Stimulated activated CD4-positive, alpha-beta T cell treated with anti-CD3 and anti-CD28 coated beads, Interleukin-12 subunit alpha, Interleukin-12 subunit beta, amount 100 ng/mL, for 24 hours (primary cell): ENCODE measurements at regions not wholly inside any gene's neighbourhood (a gene's known extent, or its start where the extent isn't known, plus 50 kb on each side); places are given as distances from the start of the nearest gene placed in this dataset.

Experiments
- DNase-seq, 2 experiments: peaks; one replicate each; pipeline ENCODE4 v3.0.0-alpha.2; 2020; ENCODE audit warnings: low read depth in 2 of 2

DNA sequence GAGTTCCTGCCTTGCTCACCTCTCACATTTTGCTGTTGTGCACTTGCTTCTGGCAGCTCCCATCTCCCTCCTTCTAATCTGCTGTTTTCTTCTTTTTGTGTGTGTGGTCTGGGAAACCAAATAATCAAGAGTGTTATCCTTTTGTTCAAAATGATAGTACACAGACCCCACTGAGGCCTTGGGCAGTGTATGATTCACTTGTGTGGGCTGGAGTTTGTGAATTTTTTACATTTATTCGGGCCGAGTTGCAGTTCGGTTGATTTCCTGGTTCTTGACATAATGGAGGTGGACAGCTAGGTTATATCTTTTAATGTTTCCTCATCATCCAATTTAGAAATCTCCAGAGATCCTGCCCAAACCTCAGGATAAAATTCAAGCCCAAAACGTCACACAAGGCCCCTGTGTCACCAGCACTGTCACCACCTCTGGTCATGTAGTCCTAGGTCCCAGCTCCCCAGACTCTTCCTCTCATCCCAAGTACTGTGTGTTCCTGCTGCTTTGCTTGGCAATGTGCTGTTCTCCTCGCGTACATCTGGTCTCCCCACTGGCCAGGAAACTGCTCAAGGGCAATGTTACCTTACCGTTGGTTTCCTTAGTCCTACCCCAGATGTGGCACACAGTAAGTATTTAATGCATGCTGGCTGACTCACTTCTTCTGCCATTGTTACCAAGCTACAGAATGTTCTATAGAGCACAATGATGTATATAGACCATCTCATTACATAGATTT is 55.7 kb upstream of the PHACTR2 start:
- DNase-seq = no peak

DNA sequence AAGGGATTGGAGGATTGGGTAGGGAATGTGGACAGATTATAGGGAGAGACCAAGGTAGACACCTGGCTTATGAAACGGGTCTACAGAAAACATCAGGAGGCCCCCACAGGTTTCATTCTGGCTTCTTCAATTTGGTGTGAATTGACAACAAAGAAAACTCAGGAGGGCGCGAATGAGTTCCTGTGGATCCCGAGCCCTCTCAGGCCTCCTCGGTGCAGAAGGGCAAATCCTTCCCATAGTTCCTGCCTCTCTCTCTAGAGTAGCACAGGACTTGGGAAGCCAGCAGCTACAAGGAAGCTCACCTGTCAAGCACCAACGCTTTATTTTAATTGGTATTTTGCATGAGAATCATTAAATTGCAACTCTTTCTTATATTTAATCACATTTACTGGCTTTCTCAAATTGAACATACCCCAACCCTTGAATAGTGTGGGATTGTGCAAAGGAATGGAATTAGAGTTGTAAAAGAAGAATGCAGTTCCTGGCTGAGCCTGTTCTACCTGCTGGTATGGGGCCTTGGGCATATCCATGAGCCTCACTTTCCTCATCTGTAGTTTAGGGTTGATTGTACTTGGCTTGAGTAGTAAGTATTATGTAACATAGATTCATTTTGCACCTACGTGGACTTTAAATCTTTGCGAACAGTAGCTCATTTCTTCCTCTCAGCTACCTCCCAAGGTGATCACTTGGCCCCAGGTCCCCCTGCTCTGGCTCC is 56.4 kb upstream of the PHACTR2 start:
- no peak for DNase-seq

DNA sequence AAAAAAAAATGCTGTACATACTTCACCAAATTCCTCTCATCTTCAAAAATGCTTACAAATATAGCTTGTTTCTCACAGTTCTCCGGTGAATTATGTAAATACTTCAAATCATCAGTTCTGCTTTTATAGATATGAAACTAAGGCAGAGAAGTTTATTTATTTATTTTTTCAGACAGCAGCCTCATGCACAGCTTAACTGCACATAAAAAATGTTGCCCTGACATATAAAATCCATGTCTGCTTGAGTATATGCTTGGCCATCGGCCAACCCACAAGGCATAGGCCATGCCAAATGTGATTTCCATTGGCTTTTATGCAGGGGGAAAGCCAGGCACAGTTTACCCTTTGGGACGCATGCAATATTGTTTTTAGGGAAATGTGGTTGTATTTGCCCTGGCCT is 57.3 kb upstream of the PHACTR2 start:
- DNase-seq = no peak

DNA sequence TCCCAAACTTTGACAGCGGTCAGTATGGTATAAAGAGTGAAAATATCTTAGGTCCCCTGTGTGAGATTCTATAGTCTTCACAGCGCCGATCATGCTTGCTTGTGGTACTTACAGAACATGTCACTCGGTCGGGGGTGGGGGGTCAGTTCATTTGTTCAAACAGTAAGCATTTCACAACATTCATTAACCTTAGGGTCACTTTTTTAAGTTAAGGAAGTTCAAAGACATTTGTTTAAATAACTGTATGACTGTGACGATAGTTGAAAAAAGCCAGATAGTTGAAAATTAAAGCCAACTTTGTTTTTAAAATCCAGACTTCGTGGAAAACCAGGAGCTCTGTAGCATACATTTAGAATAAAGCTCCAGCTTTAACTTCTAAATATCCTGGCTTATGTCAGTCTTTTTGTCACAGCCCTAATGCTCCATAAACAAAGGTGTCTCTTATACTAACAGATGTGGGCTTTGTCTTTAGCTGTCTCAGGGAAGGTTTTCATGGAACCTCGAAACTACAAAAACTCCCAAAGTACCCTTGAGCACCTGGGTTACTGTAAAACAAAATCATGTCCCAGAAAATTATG is 57.9 kb upstream of the PHACTR2 start:
- no peak for DNase-seq

DNA sequence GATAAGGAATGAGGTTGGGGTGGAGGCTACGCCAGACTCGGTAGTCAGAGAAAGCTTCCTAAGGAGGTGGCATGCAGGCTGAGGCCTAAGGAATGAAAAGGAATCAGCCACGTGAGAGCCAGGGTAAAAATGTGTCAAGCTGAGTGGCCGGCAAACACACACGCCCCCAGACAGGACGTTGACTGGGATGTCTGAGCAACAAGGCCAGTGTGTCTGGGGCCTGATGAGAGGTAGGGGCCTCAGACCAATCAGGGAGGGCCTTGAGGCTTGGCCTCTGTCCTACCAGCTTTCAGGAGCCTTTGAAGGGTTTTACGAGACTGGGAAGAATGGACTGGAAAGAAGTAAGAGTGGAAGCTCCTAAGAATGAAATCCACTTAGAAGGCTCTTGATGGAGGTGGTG is 61.0 kb upstream of the PHACTR2 start:
- DNase-seq = no peak

DNA sequence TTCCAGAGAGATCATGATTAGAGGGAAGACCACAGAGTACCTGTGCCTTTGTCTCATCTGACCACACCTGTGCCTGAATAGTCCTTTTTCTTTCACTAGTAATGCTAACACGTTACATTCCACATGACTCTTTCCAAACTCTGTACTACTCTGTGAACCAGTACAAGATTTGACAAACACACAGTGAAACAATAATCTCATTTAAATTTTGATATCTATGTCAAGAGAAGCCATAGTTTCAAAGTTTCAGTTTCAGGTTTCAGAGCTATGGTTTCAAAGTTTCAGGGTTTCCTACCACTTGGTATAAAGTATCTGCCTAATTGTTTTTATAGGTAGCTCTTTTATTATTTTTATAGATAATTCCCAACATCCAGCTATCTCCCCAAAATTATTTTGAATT is 62.0 kb upstream of the PHACTR2 start:
- no peak for DNase-seq

DNA sequence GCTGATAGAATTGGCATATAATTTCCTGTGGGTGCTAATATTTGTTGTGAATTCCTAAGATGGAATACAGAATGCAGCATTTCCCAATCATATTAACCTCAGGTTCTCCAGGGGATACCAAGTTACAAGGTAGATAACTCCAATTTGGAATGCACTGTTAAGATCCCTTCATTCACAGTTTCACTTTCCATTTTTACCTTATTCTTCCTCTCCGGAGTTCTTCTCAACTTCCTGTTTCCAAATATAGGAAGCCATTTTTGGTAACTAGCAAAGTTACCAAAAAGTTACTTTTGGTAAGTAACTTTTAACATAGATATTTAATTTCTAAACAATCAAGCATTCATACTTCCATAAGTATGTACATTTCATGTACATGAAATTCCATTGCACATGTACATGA is 63.5 kb upstream of the PHACTR2 start:
- DNase-seq = no peak

DNA sequence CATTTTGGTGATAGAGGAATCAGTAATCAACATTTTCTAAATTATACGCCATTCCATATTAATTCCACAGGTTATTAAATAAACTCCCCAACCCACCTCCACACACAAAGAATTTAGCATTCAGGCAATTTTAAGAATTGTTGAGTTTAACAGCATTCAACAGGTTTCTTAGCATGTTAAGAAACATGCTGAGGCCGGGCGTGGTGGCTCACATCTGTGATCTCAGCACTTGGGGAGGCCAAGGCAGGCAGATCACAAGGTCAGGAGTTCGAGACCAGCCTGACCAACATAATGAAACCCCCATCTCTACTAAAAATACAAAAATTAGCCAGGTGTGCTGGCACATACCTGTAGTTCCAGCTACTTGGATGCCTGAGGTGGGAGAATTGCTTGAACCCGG is 64.0 kb upstream of the PHACTR2 start:
- DNase-seq = no peak

DNA sequence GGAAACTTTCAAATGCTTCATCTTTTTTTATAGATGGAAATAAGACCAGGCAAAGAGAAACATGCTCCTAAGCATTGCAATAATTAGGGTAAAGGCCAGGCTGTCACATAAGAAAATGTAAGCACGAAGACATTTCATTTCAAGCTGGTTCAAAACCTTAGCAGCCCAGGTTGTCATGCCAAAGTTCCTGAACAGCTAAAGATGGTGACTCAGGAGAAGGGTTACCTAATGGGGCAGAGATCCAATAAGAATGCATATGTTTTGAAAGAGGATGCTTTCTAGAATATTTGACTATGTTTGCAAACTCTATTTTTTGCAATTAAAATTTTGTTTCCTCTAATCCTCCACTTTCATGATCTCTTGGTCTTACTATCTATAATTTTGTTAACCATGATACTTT is 65.6 kb upstream of the PHACTR2 start:
- no peak for DNase-seq

DNA sequence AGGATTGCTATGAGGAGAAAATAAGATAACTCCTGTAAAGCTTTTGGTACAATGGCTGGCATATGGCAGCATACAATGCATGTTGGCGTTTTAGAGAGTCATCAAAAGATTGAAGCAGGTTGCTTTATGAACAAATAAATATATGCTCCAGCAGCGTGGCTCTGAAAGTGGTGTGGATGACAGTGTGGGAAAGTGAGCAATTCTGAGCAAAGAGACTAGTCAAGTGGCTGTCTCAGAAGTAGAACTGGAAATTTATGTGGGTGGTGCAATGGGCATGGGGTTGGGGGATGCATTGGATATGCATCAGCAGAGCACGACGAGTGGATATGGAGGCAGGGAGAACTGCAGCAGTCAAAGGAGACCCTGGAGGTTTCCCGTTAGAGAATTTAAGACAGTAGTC is 66.2 kb upstream of the PHACTR2 start:
- no peak for DNase-seq

DNA sequence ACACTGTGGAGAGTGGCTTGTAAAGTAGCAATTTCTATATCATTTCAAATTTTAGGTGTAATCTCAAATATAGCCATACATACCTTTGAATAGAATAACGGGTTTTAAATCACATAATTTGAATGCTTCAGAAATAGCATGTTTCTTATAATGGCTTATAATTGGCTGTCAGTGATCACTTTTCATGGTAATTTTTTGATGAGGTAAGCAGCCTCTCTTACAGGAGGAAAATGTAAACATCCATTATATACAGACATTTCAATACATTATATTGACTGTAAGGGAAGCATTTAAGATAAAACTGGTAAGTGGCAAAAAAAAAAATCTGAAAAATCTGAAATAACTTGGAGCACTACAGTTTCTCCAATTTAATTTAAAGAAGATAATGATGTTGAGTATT is 67.8 kb upstream of the PHACTR2 start:
- DNase-seq = no peak

DNA sequence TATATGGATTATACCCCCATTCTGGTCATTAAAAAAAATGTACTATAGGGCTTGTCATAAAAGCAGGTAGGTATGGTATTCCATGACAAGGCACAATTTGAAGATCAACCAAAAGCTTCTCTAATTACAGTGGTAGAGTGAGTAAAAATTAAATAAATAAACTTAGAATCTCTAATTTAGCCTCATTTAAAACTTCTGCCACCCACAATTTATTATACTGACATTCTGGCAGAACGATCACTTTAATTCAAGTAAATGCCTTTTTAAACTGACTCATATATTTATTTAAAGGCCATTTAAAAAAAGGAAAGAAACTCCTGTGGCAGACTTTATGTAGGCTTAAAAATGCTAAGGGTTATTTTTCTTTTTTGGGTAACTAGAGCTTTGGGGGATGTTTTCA is 68.3 kb upstream of the PHACTR2 start:
- DNase-seq = no peak

DNA sequence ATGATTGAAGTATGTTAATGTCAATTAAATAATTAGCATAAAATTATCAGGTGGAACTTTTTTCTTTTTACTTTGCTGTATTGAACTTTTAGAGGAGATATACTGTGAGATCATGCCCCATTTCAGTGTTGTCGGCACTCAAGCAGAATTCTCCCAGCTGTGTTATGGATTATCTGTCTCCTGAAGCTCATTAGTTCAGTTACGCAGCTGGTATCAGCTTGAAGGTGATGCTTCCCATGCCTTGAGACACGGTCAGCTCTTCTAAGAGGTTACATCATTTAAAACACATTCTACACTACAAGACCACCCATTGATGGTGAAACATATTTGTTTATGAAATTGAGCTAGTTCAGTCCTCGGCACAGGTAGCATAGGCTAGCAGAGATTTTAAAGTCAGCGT is 68.9 kb upstream of the PHACTR2 start:
- no peak for DNase-seq

DNA sequence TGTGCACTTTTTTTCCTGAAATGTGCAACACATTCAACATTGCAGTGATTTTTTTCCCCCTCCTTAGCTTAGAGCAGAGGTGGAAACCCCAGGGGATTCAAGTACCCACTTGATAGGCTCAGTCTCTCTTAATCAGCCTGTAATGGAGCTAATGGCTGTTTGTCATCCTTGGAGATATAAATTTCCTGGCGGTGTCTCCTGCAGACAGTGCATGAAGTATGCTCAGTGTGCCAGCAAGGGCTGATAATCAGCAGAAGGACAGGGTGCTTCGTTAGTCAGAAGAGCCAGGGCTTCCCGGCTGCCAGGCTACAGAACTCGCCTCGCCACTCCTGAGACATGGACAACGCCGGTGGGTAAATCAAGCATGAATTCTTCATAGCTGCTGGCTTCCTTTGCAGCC is 69.8 kb upstream of the PHACTR2 start:
- DNase-seq = no peak

DNA sequence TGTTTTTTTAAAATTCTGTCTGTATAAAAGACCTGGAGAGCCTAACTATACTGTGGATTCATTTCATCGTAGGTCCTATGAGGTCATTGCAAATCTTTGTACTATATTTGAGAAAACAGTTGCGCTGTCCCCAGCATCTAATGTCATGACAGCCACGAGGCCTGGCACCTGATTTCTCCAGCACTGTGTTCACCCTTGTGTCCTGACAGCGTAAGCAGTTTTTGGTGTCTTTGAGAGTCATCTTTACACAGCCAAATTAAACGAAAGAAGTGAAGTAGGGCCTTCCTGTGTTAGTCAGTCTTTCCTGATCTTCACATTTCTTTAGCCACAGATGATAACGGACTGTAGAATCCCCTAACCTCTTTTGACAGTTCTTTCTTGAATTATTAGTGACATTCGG is 70.6 kb upstream of the PHACTR2 start:
- DNase-seq = no peak

DNA sequence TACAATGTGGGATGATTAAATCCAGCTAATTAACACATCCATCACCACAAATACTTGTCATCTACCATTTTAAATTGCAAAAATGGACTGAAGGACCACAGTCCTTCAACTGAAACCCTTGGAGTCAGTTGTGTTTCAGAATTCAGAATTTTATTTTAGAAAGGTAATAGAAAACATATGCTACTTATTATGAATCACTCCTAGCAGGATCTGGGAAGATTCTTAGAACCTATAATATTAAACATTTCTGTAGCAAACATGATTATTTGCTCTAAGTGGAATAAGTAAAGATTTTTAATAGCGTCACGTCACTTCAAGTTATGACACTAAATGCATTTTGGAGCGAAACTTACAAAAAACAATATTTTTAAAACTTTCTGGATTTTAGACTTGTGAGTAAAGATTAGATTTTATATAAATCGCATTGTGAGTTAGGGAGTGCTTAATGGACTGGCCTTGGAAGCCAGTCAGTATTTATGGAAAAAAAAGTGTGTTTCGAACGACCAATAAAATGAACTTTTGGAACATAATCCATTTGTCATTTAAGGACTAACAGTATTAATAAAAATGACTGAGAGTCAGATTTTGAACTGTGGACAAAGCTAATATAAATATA is 71.8 kb upstream of the PHACTR2 start:
- DNase-seq = no peak

DNA sequence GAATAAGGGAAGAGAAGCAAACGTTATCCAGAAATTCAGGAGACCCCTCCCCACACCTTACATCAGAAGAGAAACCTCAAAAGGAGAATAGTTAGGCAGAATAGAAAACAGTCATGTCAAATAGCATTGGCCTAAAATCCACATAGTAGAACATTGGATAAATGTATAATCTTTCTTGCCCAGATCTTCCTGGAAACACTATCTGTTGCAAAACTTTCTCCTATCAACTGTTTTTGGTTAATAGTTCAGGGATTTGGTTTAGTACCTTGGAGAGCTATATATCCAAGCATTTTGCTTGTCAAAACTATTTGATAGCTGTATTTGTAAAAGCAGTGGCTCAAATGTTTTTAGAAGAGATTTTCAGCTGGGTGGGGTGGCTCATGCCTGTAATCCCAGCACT is 74.3 kb upstream of the PHACTR2 start:
- DNase-seq = no peak

DNA sequence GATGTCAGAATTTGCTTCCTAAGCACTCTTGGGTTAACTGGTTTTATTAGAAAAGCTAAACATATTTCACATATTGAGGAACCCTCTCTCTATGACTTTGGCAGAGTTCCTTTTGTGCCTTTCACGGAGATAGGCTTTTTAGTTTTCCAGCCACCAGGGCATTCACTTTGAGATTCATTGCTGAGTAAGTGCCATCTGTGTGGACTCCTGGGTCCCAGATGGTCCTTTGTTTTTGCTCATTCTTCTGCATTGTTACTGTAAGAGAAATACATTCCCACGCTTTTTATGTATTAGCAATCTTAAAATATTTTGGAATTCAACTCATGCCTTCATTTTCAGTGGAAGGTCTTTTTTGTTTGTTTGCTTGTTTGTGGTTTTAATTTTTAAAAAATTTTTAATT is 76.3 kb upstream of the PHACTR2 start:
- no peak for DNase-seq

DNA sequence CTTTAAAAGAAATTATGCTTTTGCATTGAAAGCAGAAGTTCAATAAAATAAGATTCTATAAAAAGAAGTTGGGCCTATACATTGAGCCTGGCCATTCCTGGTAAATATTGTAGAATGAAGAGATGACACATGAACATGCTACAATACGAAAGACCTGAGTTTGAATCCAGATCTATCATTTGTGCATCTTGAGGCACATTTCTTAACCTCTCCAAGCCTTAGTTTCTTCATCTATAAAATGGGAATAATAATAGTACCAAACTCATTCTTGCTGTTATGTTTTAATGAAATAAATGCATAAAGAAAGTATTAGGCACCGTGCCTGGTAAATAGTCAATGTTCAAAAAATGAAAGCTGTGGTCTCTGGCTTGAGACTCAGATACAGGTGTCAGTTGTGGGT is 76.9 kb upstream of the PHACTR2 start:
- DNase-seq = no peak

DNA sequence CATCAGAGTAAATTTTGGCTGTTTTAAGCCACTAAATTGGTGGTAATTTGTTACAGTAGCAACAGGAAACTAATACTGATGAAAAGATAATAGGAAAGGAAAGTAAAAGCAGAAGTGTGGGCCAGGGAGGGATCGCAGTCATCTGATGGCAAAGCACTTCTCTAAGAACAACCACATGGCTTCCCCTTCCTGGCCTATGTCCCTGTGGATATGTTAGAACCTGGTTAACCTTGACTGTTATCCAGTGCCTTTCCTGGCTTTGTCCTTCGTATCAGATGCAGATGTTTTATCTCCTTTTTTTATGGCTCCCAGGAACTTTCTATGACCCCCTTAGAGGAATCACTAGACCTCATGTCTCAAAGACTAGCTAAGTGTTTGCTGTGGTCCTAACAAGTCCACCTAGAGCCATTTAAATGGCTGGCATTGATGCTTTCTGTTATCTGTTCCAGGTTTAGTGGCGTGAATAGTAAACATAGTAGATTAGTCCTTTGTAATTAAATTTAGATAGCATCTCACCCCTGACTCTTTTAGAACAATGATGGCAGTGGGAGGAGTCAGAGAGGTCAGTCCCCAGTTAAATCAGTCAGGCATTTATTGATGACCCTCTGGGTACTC is 79.2 kb upstream of the PHACTR2 start:
- no peak for DNase-seq

DNA sequence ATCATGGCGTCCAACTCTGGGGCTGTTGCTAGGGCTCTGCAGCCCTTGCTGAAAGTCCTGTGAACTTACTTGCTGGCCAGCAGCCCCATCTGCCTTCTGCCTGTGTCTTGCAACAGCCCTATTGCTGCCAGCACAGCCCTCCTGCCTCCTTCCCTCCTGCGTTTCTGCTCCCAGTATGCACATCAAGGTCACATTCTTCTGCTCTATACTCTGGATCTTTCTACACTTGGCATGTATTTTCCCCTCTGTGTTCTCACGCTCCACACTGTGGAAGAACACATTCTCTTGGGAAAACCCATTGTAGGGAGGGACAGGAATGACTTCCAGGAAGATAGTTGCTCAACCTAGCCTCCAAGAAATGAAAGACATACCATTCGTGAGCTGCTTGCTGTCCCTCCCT is 80.9 kb upstream of the PHACTR2 start:
- no peak for DNase-seq

DNA sequence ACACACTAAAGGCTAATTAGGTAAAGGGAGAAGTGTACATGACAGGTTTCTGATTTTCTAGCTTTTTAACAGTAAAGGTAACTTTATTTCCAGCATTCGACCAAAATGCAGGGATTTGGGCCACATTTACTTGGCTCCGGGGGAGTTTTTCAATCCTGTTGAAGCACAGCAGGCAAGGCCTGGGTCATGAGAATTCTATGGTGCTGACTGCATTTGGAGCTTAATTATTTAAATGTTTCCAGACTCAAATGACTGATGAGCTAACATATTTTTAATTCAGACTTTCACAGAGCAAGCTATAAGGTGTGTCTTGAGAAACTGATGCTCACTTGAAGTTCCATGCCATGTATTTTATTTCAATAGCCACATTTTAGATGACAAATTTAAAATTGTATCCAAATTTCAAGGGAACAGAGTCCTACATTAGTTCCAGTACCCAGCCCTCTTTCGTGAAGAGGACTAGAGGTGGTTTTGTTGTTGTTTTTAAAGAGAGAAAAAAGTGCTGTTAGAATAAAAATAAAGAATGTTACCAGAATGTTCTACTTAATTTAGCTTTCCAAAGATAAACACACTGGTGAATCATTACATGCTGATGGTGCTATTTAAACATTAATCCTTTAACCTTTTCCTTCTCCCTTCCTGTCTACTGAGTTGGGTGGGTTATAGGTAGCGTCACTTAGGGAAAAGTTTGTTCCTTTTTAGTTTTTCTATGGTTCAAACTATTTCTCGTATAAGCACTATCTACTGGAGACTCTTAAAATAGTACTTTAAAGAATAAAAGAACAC is 82.3 kb upstream of the PHACTR2 start:
- no peak for DNase-seq
